Stimulated activated CD8-positive, alpha-beta memory T cell treated with anti-CD3 and anti-CD28 coated beads, Interleukin-2, amount 100 ng/mL, for 48 hours (primary cell): ENCODE measurements at regions not wholly inside any gene's neighbourhood (a gene's known extent, or its start where the extent isn't known, plus 50 kb on each side); places are given as distances from the start of the nearest gene placed in this dataset.

Source experiments
- DNase-seq, 2 donors: peaks; one replicate each; pipeline ENCODE4 v3.0.0-alpha.2; 2020; ENCODE audit warnings: low read depth in 2 of 2

DNA sequence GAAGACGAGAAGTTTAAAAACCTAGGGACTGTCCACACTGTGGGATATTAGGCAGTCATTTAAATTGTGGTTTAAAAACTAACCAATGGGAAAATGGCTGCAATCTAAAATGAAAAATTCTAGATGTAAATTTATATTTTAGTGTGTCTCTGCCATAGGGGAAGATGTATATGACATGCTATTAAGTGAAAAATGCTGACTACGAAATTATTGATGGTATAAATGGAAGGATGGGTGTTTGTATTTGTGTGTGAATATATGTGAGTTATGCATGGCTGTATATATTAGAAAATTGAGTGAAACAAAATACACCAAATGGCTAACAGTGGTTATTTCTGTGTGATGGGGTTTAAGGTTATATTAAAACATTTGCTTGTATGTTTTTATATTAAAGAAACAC is 260.7 kb downstream of the AJAP1 start:
- no peak for DNase-seq

DNA sequence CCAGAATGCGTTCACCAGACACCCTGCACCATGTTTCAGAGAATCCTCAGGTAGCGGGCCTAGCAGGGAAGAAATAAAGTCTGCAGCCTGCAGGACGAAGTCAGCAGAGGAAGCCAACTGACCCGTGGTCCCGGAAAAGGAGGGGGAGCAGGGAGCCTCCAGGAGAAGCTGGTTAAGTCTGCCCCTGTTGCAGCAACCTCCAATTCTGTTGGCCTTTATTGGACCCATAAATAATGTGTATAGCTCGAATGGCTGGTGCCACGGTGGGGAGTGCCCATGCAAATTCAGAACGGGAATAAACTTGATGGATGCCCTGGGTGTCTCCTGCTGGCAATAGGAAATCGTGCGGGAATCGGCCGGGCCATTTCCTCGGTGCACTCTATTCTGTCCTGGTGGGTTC is 254.1 kb downstream of the AJAP1 start:
- DNase-seq = no peak

DNA sequence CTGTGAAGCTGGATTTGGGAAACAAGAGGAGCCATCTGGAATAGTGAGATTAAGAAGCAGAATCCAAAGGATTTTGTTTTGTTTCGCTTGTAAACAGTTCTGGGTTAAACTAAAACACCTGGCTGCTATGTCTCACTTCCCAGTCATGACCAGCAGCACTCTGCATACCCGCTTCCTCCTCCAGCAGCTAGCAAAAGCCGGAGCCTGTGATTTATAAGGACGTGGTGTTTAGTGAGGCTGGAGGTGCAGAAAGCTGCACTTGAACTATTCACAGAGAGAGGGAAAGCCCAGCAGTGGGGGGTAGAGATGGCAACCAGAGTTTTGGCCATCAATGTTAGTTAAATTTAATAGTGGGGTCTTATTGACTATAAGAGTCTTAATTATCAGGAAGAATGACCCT is 240.2 kb downstream of the AJAP1 start:
- DNase-seq = no peak

DNA sequence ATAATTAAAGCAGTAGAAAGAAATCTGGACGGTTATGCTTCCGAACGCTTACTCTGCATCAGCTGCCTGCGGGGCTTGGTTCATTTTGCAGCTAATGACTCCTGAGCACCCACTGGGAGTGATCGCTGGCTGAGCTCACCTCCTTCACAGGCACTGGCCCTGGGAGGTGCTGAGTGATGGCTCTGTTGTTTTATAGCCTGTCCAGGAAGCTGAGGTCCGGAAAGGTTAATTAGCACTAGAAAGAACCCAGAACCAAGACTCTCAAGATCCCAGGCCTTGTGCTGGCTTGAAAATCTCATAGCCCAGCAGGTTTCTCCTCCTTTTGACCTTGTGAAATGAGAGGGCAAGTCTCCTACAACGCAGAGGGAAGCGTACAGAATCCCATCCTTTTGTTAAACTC is 226.2 kb downstream of the AJAP1 start:
- DNase-seq = no peak

DNA sequence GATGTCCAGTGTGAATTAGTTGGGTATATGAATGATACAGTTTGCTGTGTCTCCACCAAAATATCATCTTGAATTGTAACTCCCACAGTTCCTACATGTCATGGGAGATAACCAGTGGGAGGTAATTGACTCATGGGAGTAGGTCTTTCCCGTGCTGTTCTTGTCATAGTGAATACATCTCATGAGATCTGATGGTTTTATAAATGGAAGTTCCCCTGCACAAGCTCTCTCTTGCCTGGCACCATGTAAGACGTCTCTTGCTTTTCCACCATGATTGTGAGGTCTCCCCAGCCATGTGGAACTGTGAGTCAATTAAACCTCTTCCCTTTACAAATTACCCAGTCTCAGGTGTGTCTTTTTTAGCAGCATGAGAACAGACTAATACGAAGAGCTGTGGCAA is 223.0 kb downstream of the AJAP1 start:
- DNase-seq = no peak

DNA sequence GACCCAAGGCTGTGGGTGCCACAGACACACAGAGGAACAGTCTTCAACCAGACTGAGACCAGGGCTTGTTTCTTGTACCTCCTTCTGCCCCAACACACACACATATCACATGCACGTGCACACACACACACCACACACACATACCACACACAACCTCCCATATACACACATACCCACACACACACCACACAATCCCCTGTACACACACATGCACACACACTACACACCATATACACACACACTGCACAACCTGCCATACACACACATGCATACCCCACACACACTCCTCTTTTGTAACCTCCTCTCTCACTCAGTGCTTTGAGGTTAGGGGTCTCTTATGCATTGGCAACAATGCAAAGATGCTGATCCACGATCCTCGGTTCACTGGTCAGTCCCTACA is 217.0 kb downstream of the AJAP1 start:
- no peak for DNase-seq

DNA sequence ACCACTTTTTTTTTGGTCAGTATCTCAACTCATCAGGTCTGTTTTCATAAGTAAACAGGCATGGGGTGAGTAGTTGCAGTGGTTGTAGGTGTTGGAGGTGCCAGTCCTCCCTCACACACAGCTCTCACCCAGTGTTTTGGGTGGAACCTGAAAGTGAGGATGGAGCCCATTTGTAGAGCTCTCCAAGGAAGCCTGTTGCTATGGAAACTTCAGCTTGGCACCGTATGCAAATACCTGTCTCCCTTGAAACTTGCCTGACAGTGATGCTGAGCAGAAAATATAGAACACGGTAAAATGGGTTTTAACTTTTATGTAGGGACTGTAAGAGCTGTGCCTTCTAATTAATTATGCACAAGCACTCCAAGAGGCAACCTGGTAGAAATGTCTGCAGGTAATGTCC is 214.1 kb downstream of the AJAP1 start:
- DNase-seq = no peak

DNA sequence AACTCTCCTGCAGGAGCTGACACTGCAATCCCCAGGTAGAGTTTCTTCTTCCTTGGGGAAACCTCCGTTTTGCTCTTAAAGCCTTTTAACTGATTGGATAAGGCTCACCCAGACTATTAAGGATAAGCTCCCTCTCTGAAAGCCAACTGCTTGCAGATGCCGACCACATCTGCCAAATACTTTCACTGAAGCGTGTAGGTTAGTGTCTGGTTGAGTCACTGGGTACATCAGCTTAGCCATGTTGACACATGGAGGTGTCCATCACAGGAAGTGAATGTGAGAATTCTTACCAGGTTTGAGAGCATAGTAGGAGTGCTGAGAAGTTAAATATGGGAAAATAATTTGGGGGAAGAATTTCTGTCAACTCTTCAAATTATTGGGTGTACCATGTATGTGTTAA is 202.0 kb downstream of the AJAP1 start:
- no peak for DNase-seq

DNA sequence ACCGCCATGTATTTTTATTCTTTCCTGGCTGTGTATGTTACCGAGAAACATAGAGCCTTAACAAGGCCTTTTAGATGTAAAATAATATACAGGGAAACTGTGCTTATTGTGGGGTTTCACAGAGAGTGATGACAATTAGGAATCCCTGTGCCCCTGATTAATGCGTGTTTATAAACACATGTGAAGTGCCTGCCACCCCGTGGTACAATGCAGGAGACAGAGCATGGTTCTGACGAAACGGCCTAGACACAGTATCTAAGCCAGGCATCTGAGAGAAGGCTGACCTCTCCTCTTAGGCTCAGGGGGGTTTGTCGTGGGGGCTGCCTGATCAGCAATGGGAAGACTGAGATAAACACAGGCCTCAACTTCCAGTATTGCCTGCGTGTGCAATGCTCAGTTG is 200.0 kb downstream of the AJAP1 start:
- DNase-seq = no peak

DNA sequence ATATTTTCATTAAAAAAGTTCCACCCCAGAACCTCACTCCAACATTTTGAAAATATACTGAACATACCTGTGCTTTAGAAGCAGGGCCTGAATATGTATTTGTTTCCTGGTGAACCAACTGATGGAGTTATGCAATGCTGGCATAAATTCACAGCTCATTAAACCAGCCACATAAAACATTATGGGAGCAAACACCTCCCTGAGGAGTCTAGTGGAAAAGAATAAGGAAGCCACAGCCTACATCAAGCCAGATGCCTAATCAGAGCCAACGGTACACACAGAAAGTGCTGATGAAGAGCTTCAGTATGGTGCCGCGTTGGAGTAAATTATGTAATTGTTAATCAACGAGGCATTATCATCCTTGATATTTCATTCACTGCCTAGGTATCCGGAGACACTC is 199.5 kb downstream of the AJAP1 start:
- DNase-seq = no peak

DNA sequence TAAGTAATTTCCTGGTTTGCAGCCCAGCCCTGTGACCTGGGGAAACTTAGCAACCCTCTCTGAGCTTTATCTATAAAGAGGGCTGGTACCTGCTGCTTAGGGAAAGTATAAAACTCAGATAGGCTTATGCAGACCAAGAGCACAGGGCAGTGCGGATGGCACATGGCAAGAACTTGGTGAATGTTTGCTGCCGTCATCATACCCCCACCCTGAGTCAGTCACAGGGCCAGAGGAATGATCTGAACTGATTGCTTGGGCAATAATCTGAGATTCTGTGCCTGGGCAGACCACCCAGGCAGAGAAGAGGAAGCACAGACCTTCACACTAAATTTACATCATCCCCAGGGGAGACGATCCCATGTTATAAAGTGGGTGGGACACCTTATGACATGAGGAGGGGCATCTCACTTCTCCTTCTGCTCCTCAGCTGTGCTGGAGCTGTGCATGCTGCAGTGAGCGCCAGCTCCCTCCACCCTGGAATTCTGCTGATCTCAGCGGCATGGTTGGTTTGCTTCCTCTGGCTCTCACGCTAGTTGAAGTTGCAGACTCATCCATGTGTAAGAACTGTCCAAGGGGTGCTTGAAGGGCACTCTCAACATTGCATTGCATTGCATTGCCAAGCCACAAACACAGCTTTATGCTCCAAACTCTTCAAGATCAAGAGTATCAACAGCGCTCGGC is 197.1 kb downstream of the AJAP1 start:
- no peak for DNase-seq

DNA sequence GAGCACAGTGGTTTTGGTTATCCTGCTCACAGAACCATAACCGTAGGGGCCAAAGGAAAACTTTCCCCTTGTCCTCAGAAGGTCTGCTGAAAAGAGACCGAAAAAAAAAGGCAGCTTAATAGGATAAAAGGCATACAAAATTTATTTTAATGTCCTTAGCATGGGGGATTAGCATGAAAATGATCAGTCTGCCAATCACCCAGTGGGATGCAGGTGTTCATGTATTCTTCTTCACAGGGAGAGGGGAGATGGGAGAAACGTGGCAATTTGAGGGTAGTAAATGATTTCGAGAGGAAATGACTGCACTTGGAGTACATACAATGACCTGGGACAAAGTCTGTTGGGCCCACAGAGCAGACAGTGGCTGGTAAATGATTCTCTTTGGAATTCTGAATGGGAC is 194.0 kb downstream of the AJAP1 start:
- no peak for DNase-seq

DNA sequence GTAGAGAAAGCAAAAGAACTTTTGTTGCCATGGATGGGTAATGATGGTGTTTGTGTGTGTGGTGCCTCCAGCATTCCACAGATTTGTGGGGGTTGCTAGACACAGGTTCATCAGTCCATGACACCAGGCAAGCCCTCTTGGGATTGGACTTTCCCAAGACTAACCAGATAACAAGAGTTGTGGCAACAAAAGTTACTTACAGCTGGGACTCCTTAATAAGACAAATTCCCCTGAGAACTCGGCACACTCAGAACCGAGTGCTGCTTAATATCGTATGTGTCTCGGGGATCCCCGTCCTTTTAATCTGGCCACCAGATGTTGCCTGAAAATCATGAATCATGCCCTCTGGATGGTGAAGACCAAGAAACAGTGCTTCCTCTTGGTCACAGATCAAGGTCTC is 193.3 kb downstream of the AJAP1 start:
- DNase-seq = no peak
